ENCODE measurements at regions not wholly inside any gene's neighbourhood (a gene's known extent, or its start where the extent isn't known, plus 50 kb on each side); places are given as distances from the start of the nearest gene placed in this dataset.

DNA sequence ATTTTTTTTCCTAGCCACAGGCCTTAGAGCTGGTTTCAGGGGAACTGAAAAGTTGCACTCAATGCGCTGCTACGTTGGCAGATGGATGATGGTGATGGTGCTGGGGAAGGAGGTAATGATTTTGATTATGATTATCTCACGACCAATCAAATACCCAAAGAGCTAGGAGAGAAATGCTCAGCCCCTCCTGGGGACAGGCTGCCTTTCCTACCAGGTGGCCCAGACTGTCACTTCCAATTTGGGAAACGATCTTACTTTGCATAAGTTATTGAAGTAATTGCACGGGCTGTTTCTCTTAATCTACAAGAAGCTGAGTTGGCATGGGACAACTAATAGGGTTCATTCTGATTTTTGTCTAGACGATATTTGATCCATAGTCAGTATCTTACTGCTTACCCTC is 379.7 kb upstream of the EEF2KMT start (continued):
- TF ChIP-seq, protein P1, sequence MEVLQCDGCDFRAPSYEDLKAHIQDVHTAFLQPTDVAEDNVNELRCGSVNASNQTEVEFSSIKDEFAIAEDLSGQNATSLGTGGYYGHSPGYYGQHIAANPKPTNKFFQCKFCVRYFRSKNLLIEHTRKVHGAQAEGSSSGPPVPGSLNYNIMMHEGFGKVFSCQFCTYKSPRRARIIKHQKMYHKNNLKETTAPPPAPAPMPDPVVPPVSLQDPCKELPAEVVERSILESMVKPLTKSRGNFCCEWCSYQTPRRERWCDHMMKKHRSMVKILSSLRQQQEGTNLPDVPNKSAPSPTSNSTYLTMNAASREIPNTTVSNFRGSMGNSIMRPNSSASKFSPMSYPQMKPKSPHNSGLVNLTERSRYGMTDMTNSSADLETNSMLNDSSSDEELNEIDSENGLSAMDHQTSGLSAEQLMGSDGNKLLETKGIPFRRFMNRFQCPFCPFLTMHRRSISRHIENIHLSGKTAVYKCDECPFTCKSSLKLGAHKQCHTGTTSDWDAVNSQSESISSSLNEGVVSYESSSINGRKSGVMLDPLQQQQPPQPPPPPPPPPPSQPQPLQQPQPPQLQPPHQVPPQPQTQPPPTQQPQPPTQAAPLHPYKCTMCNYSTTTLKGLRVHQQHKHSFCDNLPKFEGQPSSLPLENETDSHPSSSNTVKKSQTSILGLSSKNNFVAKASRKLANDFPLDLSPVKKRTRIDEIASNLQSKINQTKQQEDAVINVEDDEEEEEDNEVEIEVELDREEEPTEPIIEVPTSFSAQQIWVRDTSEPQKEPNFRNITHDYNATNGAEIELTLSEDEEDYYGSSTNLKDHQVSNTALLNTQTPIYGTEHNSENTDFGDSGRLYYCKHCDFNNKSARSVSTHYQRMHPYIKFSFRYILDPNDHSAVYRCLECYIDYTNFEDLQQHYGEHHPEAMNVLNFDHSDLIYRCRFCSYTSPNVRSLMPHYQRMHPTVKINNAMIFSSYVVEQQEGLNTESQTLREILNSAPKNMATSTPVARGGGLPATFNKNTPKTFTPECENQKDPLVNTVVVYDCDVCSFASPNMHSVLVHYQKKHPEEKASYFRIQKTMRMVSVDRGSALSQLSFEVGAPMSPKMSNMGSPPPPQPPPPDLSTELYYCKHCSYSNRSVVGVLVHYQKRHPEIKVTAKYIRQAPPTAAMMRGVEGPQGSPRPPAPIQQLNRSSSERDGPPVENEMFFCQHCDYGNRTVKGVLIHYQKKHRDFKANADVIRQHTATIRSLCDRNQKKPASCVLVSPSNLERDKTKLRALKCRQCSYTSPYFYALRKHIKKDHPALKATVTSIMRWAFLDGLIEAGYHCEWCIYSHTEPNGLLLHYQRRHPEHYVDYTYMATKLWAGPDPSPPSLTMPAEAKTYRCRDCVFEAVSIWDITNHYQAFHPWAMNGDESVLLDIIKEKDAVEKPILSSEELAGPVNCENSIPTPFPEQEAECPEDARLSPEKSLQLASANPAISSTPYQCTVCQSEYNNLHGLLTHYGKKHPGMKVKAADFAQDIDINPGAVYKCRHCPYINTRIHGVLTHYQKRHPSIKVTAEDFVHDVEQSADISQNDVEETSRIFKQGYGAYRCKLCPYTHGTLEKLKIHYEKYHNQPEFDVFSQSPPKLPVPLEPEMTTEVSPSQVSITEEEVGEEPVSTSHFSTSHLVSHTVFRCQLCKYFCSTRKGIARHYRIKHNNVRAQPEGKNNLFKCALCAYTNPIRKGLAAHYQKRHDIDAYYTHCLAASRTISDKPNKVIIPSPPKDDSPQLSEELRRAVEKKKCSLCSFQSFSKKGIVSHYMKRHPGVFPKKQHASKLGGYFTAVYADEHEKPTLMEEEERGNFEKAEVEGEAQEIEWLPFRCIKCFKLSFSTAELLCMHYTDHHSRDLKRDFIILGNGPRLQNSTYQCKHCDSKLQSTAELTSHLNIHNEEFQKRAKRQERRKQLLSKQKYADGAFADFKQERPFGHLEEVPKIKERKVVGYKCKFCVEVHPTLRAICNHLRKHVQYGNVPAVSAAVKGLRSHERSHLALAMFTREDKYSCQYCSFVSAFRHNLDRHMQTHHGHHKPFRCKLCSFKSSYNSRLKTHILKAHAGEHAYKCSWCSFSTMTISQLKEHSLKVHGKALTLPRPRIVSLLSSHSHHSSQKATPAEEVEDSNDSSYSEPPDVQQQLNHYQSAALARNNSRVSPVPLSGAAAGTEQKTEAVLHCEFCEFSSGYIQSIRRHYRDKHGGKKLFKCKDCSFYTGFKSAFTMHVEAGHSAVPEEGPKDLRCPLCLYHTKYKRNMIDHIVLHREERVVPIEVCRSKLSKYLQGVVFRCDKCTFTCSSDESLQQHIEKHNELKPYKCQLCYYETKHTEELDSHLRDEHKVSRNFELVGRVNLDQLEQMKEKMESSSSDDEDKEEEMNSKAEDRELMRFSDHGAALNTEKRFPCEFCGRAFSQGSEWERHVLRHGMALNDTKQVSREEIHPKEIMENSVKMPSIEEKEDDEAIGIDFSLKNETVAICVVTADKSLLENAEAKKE (CRISPR knock-in tag; IDR thresholded peaks at IDR 0.05), result no peak

DNA sequence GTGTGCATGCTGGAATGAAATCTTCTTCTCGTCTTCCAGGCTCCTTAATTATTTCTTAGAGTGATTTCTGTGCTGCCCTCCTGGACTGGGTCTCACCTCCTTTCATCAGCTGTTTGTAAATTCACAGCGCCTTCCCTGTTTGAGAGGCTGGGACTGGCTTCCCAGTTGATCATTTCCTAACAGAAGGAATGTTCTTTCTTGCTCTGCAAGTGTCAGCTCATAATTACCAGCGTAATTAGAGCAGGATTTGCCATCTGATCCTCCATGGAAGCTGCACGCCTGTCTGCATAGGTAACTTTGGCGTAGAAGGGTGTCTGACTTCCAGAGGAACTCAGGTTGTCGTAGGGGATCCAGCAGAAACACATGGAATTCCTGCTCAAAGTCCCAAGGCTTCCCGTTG is 375.0 kb upstream of the EEF2KMT start:
- no peak for DNase-seq (ENCODE audit: low spot score)
- Mint-ChIP-seq H3K36me3 (ENCODE audit: low read depth) (no peaks in the 10 kb centered on the region), H3K4me3 (no peak overlapping the region), H3K27ac (no peak overlapping the region), H3K4me1 (peaks cover 9% of the 10 kb centered on the region), H3K27me3 (ENCODE audit: insufficient read depth, low read depth, poor library complexity) (no peaks in the 10 kb centered on the region), H3K9me3 (no peaks in the 10 kb centered on the region)
- Histone ChIP-seq H4K20me1 (replicated peaks; ENCODE audit: insufficient read depth) (no peaks in the 10 kb centered on the region), H3K36me3 (ENCODE audit: insufficient read depth) (no peaks in the 10 kb centered on the region), H2AFZ (no peak overlapping the region), H3K4me2 (no peak overlapping the region), H3K9me2 (ENCODE audit: insufficient read depth) (no peaks in the 10 kb centered on the region), H3F3A (replicated peaks; ENCODE audit: low read depth) (no peaks in the 10 kb centered on the region), H3K4me1 (ENCODE audit: insufficient read depth) (no peaks in the 10 kb centered on the region), H3K27me3 (ENCODE audit: insufficient read depth) (no peaks in the 10 kb centered on the region), H3K79me2 (replicated peaks; ENCODE audit: insufficient read depth) (no peaks in the 10 kb centered on the region), H3K27ac (ENCODE audit: low read depth) (no peak overlapping the region), H3K4me3 (no peak overlapping the region)
- ATAC-seq, result no peak
- TF ChIP-seq, protein P1 (CRISPR knock-in tag; IDR thresholded peaks at IDR 0.05), result no peak
- TF ChIP-seq CREB1 (CRISPR knock-in tag; IDR thresholded peaks at IDR 0.05; ENCODE audit: low read depth) (no peak), ZNF331 (CRISPR knock-in tag; IDR thresholded peaks at IDR 0.05; ENCODE audit: low read depth) (no peak), STAT1 (IDR thresholded peaks at IDR 0.05; ENCODE audit: unreplicated experiment) (no peak), EZH2 (IDR thresholded peaks at IDR 0.05; ENCODE audit: low read depth, unreplicated experiment) (no peak), NANOG (IDR thresholded peaks at IDR 0.05; ENCODE audit: borderline replicate concordance) (no peak), ZNF114 (CRISPR knock-in tag; IDR thresholded peaks at IDR 0.05) (no peak)
- TF ChIP-seq, protein P2, sequence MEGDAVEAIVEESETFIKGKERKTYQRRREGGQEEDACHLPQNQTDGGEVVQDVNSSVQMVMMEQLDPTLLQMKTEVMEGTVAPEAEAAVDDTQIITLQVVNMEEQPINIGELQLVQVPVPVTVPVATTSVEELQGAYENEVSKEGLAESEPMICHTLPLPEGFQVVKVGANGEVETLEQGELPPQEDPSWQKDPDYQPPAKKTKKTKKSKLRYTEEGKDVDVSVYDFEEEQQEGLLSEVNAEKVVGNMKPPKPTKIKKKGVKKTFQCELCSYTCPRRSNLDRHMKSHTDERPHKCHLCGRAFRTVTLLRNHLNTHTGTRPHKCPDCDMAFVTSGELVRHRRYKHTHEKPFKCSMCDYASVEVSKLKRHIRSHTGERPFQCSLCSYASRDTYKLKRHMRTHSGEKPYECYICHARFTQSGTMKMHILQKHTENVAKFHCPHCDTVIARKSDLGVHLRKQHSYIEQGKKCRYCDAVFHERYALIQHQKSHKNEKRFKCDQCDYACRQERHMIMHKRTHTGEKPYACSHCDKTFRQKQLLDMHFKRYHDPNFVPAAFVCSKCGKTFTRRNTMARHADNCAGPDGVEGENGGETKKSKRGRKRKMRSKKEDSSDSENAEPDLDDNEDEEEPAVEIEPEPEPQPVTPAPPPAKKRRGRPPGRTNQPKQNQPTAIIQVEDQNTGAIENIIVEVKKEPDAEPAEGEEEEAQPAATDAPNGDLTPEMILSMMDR (conservative IDR thresholded peaks at IDR 0.05; ENCODE audit: low read depth in 2 of 2), result no peak
